Astrocyte (in vitro differentiated cells and primary cell): ENCODE measurements at regions not wholly inside any gene's neighbourhood (a gene's known extent, or its start where the extent isn't known, plus 50 kb on each side); places are given as distances from the start of the nearest gene placed in this dataset.

Source experiments
- DNase-seq: peaks from one replicate; pipeline ENCODE4 v3.0.0-alpha.2; 2010; ENCODE audit warnings: low read depth
- FAIRE-seq: peaks from 2 replicates; lab custom pipeline; 2011; peaks lifted over from hg19 to GRCh38; lab: Jason Lieb, UNC
- H2AFZ ChIP-seq: 2 replicates; pipeline ENCODE4 v1.6.0; 2012; ENCODE audit warnings: low read depth, low read length, inconsistent platforms
- H3K27ac ChIP-seq: 2 replicates; pipeline ENCODE4 v1.5.1; 2011; ENCODE audit warnings: low read depth, low read length, inconsistent platforms
- H3K27me3 ChIP-seq: 2 replicates; pipeline ENCODE4 v1.6.0; 2011; ENCODE audit warnings: low read length, inconsistent platforms; ENCODE audit not compliant: insufficient read depth
- H3K36me3 ChIP-seq: 2 replicates; pipeline ENCODE4 v1.5.1; 2011; ENCODE audit warnings: low read length, inconsistent platforms; ENCODE audit not compliant: insufficient read depth
- H3K4me1 ChIP-seq: 2 replicates; pipeline ENCODE4 v1.5.1; 2011; ENCODE audit warnings: low read length, inconsistent platforms; ENCODE audit not compliant: insufficient read depth
- H3K4me2 ChIP-seq: 2 replicates; pipeline ENCODE4 v1.6.0; 2012; ENCODE audit warnings: low read length, inconsistent platforms
- H3K4me3 ChIP-seq: 2 replicates; pipeline ENCODE4 v1.5.1; 2011; ENCODE audit warnings: low read depth, mild to moderate bottlenecking, low read length, inconsistent platforms; ENCODE audit not compliant: insufficient read depth
- H3K79me2 ChIP-seq: 2 replicates; pipeline ENCODE4 v1.6.0; 2012; ENCODE audit warnings: mild to moderate bottlenecking, low read length, inconsistent platforms; ENCODE audit not compliant: insufficient read depth
- H3K9ac ChIP-seq: 2 replicates; pipeline ENCODE4 v1.6.0; 2012; ENCODE audit warnings: mild to moderate bottlenecking, low read length, inconsistent platforms
- H3K9me3 ChIP-seq: 2 replicates; pipeline ENCODE4 v1.5.1; 2012; ENCODE audit warnings: low read depth, mild to moderate bottlenecking, low read length, inconsistent platforms; ENCODE audit not compliant: insufficient read depth
- H4K20me1 ChIP-seq: 2 replicates; pipeline ENCODE4 v1.6.0; 2012; ENCODE audit warnings: low read length, inconsistent platforms; ENCODE audit not compliant: insufficient read depth
- H3K27ac Mint-ChIP-seq: one replicate; pipeline ENCODE4 v1.8.0; 2021; ENCODE audit warnings: mild to moderate bottlenecking, mixed read lengths; ENCODE audit not compliant: unreplicated experiment
- H3K27me3 Mint-ChIP-seq: one replicate; pipeline ENCODE4 v1.8.0; 2021; ENCODE audit warnings: low read depth, mixed read lengths; ENCODE audit not compliant: unreplicated experiment
- H3K36me3 Mint-ChIP-seq: one replicate; pipeline ENCODE4 v1.8.0; 2021; ENCODE audit warnings: low read depth, mixed read lengths; ENCODE audit not compliant: unreplicated experiment
- H3K4me1 Mint-ChIP-seq: one replicate; pipeline ENCODE4 v1.8.0; 2021; ENCODE audit warnings: low read depth, mixed read lengths; ENCODE audit not compliant: unreplicated experiment
- H3K4me3 Mint-ChIP-seq: one replicate; pipeline ENCODE4 v1.8.0; 2021; ENCODE audit warnings: mild to moderate bottlenecking, moderate library complexity, mixed read lengths; ENCODE audit not compliant: unreplicated experiment
- H3K9me3 Mint-ChIP-seq: one replicate; pipeline ENCODE4 v1.8.0; 2021; ENCODE audit warnings: mild to moderate bottlenecking, mixed read lengths; ENCODE audit not compliant: unreplicated experiment
- EZH2 ChIP-seq: IDR thresholded peaks from 2 replicates; pipeline ENCODE4 v1.6.1; 2012; ENCODE audit warnings: mild to moderate bottlenecking, low read length, inconsistent platforms; ENCODE audit not compliant: insufficient read depth
- TF ChIP-seq, protein P1 (sequence below): IDR thresholded peaks from 2 replicates; pipeline ENCODE4 v1.5.1; 2011; ENCODE audit warnings: low read depth, mild to moderate bottlenecking, inconsistent platforms, low read length, moderate library complexity; ENCODE audit not compliant: insufficient read depth

GRCh38 chr3:56957522-56957921 lies 102.9 kb upstream of the SPATA12 start:
- Mint-ChIP-seq H3K27me3 (peaks cover 5% of the 10 kb centered on the region), H3K27ac (no peak overlapping the region), H3K36me3 (peaks cover 8% of the 10 kb centered on the region), H3K4me3 (no peak overlapping the region), H3K9me3 (no peaks in the 10 kb centered on the region), H3K4me1 (no peaks in the 10 kb centered on the region)
- Histone ChIP-seq H3K36me3 (no peaks in the 10 kb centered on the region), H3K9ac (no peak overlapping the region), H3K4me2 (no peak overlapping the region), H3K79me2 (no peaks in the 10 kb centered on the region), H3K4me3 (no peak overlapping the region), H3K27ac (no peak overlapping the region), H4K20me1 (no peaks in the 10 kb centered on the region), H3K9me3 (no peaks in the 10 kb centered on the region), H2AFZ (no peak overlapping the region), H3K4me1 (no peaks in the 10 kb centered on the region), H3K27me3 (no peaks in the 10 kb centered on the region)
- DNase-seq (no peak), FAIRE-seq (no peak)
- TF ChIP-seq, protein P1, sequence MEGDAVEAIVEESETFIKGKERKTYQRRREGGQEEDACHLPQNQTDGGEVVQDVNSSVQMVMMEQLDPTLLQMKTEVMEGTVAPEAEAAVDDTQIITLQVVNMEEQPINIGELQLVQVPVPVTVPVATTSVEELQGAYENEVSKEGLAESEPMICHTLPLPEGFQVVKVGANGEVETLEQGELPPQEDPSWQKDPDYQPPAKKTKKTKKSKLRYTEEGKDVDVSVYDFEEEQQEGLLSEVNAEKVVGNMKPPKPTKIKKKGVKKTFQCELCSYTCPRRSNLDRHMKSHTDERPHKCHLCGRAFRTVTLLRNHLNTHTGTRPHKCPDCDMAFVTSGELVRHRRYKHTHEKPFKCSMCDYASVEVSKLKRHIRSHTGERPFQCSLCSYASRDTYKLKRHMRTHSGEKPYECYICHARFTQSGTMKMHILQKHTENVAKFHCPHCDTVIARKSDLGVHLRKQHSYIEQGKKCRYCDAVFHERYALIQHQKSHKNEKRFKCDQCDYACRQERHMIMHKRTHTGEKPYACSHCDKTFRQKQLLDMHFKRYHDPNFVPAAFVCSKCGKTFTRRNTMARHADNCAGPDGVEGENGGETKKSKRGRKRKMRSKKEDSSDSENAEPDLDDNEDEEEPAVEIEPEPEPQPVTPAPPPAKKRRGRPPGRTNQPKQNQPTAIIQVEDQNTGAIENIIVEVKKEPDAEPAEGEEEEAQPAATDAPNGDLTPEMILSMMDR, result no peak
- no peak for TF ChIP-seq EZH2

DNA sequence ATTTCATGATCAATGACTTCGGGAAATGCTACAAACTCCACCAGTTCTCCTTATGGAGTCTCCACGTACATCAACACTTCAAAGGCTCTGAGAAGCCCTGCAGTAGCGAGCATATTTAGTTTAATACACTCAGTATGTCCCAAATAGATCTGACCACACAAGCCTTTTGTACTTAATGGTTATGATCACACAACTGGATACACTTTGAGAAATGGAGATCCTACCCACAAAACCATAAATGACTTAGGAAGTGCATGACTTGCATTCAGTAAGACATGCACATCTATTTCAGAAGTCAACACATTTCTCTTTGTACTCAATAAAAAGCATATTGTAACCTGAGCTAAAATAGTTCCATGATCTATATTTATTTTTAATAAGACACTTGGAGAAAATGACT lies 103.6 kb upstream of the SPATA12 start:
- H4K20me1 ChIP-seq, result no peaks in the 10 kb centered on the region
- DNase-seq (no peak), FAIRE-seq (no peak)
- Mint-ChIP-seq H3K4me3 (no peak overlapping the region), H3K4me1 (peaks cover under 1% of the 10 kb centered on the region), H3K36me3 (peaks cover 8% of the 10 kb centered on the region), H3K9me3 (no peaks in the 10 kb centered on the region), H3K27ac (no peak overlapping the region), H3K27me3 (peaks cover 5% of the 10 kb centered on the region)
- no peak overlapping the region for H3K27ac ChIP-seq
- H3K4me2 ChIP-seq, result no peak overlapping the region
- TF ChIP-seq, protein P1, result no peak
- TF ChIP-seq EZH2, result no peak
- no peaks in the 10 kb centered on the region for H3K9me3 ChIP-seq
- H2AFZ ChIP-seq, result no peak overlapping the region
- H3K27me3 ChIP-seq, result no peaks in the 10 kb centered on the region
- no peaks in the 10 kb centered on the region for H3K4me1 ChIP-seq
- H3K9ac ChIP-seq, result no peak overlapping the region
- H3K4me3 ChIP-seq, result no peak overlapping the region
- H3K36me3 ChIP-seq, result no peaks in the 10 kb centered on the region
- H3K79me2 ChIP-seq, result no peaks in the 10 kb centered on the region

DNA sequence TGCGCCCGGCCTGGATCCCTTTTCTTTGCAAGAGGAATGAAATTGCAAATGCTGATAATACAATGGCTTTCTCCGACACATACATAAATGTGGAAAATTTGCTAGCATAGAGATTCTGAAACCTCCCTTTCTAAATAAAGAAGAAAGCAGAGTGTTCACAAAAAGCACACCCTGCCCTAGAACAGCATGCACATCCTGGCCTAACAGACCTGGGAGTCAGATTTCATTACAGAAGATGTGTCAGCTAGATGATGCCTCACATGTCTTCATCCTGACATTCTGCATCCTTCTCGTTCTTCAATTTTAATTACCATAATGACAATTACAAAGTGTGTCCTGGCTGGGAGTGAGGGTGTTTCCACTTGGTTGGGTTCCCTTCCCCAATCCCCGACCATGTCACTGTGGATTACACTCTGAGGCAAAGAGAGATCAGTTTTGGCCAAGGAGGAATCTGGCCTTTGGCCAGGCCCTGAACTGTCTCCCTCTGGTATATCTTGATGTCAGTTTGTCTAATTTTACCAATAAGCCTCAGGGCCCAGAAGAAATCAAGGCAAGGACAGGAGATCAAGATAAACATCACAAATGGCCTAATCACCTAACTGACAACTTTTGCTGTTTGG lies 104.9 kb upstream of the SPATA12 start:
- peaks cover 2% of the 10 kb centered on the region for H3K4me1 Mint-ChIP-seq
- no peak overlapping the region for H3K9ac ChIP-seq
- no peak for FAIRE-seq

More for the DNA sequence above, 104.9 kb upstream of the SPATA12 start:
- Histone ChIP-seq H3K4me2 (no peak overlapping the region), H3K9me3 (no peaks in the 10 kb centered on the region), H3K36me3 (no peaks in the 10 kb centered on the region), H3K27me3 (no peaks in the 10 kb centered on the region), H3K4me3 (no peak overlapping the region), H2AFZ (no peak overlapping the region), H3K27ac (no peak overlapping the region), H3K4me1 (no peaks in the 10 kb centered on the region), H4K20me1 (no peaks in the 10 kb centered on the region), H3K79me2 (no peaks in the 10 kb centered on the region)
- TF ChIP-seq, protein P1, result no peak
- no peak for TF ChIP-seq EZH2
- H3K9me3 Mint-ChIP-seq, result no peaks in the 10 kb centered on the region
- no peak overlapping the region for H3K4me3 Mint-ChIP-seq
- H3K27ac Mint-ChIP-seq, result no peak overlapping the region
- peaks cover 8% of the 10 kb centered on the region for H3K36me3 Mint-ChIP-seq
- DNase-seq, result no peak
- peaks cover 5% of the 10 kb centered on the region for H3K27me3 Mint-ChIP-seq
